ENCODE measurements at regions not wholly inside any gene's neighbourhood (a gene's known extent, or its start where the extent isn't known, plus 50 kb on each side); places are given as distances from the start of the nearest gene placed in this dataset.

DNA sequence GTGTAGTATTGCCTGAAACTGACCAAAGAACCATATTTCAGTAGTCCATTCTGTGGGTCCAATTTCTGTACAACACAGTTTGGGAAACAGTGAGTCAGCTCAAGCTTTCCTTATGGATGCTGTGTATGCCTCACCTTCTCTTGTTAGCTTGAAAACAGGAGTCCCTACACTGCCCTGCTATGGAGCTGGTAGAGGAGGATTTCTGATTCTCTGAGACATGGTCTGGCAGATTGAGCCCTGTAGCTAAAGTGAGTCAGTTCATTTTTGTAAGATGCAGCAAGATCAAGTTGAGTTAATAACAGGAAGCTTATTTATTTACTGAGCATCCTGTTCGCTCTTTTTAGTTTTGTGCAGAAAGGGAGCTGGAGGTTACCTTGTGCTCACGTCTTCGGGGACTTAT, 424.1 kb upstream of the RBMS3 start:
- DNase-seq (ENCODE audit: low spot score) = no peak
- in situ Hi-C loops (cut with MboI; ENCODE audit: low sequenced_read_pairs, unreplicated experiment) = no loop called here
- TF ChIP-seq CTCF (IDR thresholded peaks at IDR 0.05; ENCODE audit: borderline replicate concordance, control extremely low read depth, extremely low read depth, insufficient read depth, missing control alignments) = no peak

GRCh38 chr3:28859897-28860296, 421.0 kb upstream of the RBMS3 start:
- no peak for TF ChIP-seq CTCF (IDR thresholded peaks at IDR 0.05; ENCODE audit: borderline replicate concordance, control extremely low read depth, extremely low read depth, insufficient read depth, missing control alignments)
- in situ Hi-C loops (cut with MboI; ENCODE audit: low sequenced_read_pairs, unreplicated experiment) = no loop called here
- DNase-seq (ENCODE audit: low spot score) = no peak

DNA sequence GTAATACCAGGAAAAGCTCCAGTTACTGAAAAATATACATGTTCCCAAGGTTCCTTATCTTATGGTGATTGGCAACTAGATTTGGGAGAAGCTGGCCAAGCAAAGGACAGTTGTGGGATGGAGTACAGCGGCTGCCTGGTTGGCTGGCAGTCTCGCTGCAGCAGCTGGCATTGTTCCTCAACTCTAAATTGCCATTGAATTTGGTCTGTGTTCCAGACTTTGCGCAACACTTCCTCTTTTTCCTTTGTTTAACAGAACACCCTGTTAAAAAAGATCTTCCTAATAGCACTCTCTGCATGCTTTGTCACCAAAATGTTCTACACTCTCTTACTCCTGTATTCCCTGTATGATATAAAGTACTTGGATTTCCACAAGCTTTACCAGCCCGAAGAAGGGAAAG, 420.6 kb upstream of the RBMS3 start:
- no peak for TF ChIP-seq CTCF (IDR thresholded peaks at IDR 0.05; ENCODE audit: borderline replicate concordance, control extremely low read depth, extremely low read depth, insufficient read depth, missing control alignments)
- DNase-seq (ENCODE audit: low spot score) = no peak
- in situ Hi-C loops (cut with MboI; ENCODE audit: low sequenced_read_pairs, unreplicated experiment) = no loop called here

DNA sequence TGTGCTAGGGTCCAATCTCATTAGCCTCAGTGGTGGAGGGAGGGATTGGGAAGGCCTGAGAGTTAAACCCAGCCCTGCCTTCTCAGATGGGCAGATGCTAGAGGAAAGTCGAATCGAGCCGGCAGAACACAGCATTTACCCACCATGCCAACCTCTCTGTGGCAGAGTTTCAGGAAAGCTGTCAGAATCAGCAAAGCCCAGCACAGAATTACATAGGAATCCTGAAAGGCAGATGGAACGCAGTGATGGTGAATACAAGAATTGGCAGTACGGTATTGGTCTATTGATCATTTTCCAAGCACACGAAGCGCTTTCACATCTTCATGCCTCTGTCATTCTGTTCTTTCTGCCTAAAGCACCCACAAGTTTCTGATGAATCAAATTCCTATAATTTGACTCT, 417.7 kb upstream of the RBMS3 start:
- in situ Hi-C loops (cut with MboI; ENCODE audit: low sequenced_read_pairs, unreplicated experiment) = no loop called here
- TF ChIP-seq CTCF (IDR thresholded peaks at IDR 0.05; ENCODE audit: borderline replicate concordance, control extremely low read depth, extremely low read depth, insufficient read depth, missing control alignments) = no peak

DNA sequence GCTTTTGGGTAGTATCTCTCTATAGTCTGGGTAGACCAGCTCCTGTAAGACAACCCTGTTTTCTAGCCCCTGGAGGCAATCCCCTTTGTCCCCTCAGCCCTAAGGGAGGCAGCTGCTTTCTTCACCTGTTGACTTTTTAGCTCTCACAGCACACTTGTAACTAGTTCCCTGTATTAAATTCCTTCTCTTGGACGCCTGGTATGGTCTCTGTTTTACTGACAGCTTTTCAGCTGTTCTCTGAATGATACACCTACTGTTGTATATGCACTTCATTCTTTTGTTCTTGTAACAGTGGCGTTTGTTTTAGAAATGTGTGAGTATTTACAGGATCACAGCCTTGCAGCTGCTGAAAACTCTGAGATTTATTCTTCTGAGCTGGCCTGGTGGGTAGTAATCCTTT, 413.0 kb upstream of the RBMS3 start:
- no peak for TF ChIP-seq CTCF (IDR thresholded peaks at IDR 0.05; ENCODE audit: borderline replicate concordance, control extremely low read depth, extremely low read depth, insufficient read depth, missing control alignments)
- no peak for DNase-seq (ENCODE audit: low spot score)

More for the DNA sequence above, 417.7 kb upstream of the RBMS3 start:
- no peak for DNase-seq (ENCODE audit: low spot score)

GRCh38 chr3:28868897-28869296, 412.0 kb upstream of the RBMS3 start:
- TF ChIP-seq CTCF (IDR thresholded peaks at IDR 0.05; ENCODE audit: borderline replicate concordance, control extremely low read depth, extremely low read depth, insufficient read depth, missing control alignments) = no peak
- in situ Hi-C loops (cut with MboI; ENCODE audit: low sequenced_read_pairs, unreplicated experiment) = no loop called here
- no peak for DNase-seq (ENCODE audit: low spot score)

More for the DNA sequence above, 413.0 kb upstream of the RBMS3 start:
- in situ Hi-C loops (cut with MboI; ENCODE audit: low sequenced_read_pairs, unreplicated experiment) = no loop called here

GRCh38 chr3:28877912-28878311, 403.0 kb upstream of the RBMS3 start:
- TF ChIP-seq CTCF (IDR thresholded peaks at IDR 0.05; ENCODE audit: borderline replicate concordance, control extremely low read depth, extremely low read depth, insufficient read depth, missing control alignments) = no peak
- DNase-seq (ENCODE audit: low spot score) = no peak
- in situ Hi-C loops (cut with MboI; ENCODE audit: low sequenced_read_pairs, unreplicated experiment) = no loop called here
